GM12891 (cell line): ENCODE measurements at regions not wholly inside any gene's neighbourhood (a gene's known extent, or its start where the extent isn't known, plus 50 kb on each side); places are given as distances from the start of the nearest gene placed in this dataset.
"Not testable (repeated sequence)": the region's sequence is repeated elsewhere in the genome, so short reads cannot be mapped to it uniquely, and the experiment has no call there.

Experiments used
- DNase-seq: peaks from one replicate; pipeline ENCODE4 v3.0.0; 2011; ENCODE audit warnings: low spot score; ENCODE audit not compliant: insufficient read length
- FAIRE-seq: peaks from 2 replicates; lab custom pipeline; 2011; peaks lifted over from hg19 to GRCh38; lab: Jason Lieb, UNC
- PAX5 ChIP-seq: IDR thresholded peaks from 2 replicates; pipeline ENCODE4 v1.6.1; 2011; ENCODE audit warnings: low read length, moderate library complexity, mild to moderate bottlenecking; ENCODE audit not compliant: insufficient read depth, severe bottlenecking
- POLR2A ChIP-seq: IDR thresholded peaks from 2 replicates; pipeline ENCODE4 v1.6.1; 2011; ENCODE audit warnings: low read depth, low read length, control low read depth
- POLR2AphosphoS5 ChIP-seq: IDR thresholded peaks from 2 replicates; pipeline ENCODE4 v1.6.1; 2011; ENCODE audit warnings: low read depth, low read length, control low read depth
- POU2F2 ChIP-seq: IDR thresholded peaks from 2 replicates; pipeline ENCODE4 v1.6.1; 2011; ENCODE audit warnings: low read depth, mild to moderate bottlenecking, control low read depth, low read length, moderate library complexity
- SPI1 ChIP-seq: IDR thresholded peaks from 2 replicates; pipeline ENCODE4 v1.6.1; 2011; ENCODE audit warnings: low read depth, low read length, control low read depth
- TAF1 ChIP-seq: IDR thresholded peaks from 2 replicates; pipeline ENCODE4 v1.6.1; 2011; ENCODE audit warnings: low read depth, low read length, control low read depth

DNA sequence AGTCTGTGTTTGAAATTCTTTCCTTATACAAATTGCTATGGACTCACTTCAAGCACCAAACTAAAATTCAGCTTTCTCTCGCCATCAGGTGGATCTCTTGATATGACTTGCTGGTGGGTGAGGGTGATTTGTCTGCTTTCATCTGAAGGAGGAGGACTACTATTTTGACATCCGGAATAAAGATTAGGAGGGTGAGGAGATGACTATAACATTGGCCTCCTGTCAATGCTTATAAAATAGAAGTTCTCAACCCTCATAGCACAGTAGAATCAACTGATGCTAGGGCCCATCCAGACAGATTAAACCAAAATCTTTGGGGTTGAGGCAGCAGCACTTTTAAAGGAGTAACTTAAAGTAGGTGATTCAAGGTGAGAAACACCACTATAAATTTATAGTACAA lies 120.4 kb upstream of the DNAJC10 start:
- DNase-seq (no peak), FAIRE-seq (no peak)
- no peak for TF ChIP-seq POU2F2
- no peak for TF ChIP-seq POLR2AphosphoS5
- TF ChIP-seq PAX5 = no peak
- no peak for TF ChIP-seq SPI1
- TF ChIP-seq TAF1 = no peak
- TF ChIP-seq POLR2A = no peak

DNA sequence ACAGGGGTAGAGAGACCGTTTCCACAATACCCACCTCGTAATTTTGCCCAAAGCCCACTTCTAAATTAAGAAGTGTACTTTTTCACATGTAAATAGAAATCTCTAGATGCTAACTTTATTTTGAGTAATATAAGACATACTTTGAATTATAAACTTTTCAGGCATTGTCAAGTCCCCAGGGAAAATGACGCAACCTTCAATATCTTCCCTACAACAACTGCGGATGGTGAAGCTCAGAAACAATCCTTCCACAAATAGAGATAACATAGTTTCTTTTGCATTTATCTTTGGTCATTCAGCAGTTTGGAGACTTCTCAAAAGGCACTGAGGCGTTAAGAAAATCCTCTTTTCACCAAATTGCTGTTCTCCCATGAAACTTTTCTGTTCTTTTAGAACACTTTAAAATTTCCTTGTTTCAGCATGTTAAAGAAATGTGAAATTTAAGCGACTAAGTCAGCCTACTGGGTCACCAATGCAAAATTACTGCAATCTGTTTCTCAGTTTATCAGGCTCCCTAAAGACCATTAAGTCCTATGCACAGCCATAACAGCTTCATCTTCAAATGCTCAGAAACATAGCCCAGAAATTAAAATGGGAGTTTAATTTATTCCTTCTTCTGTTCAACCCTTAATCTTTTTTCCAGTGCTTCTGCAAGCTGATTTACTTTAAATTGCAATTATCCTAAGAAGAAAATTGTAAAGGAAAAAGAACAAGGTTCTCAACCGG lies 118.3 kb upstream of the DNAJC10 start:
- FAIRE-seq = no peak
- TF ChIP-seq POU2F2 = no peak
- no peak for TF ChIP-seq POLR2A
- TF ChIP-seq POLR2AphosphoS5 = no peak
- no peak for TF ChIP-seq TAF1
- TF ChIP-seq PAX5 = no peak
- no peak for TF ChIP-seq SPI1
- no peak for DNase-seq

DNA sequence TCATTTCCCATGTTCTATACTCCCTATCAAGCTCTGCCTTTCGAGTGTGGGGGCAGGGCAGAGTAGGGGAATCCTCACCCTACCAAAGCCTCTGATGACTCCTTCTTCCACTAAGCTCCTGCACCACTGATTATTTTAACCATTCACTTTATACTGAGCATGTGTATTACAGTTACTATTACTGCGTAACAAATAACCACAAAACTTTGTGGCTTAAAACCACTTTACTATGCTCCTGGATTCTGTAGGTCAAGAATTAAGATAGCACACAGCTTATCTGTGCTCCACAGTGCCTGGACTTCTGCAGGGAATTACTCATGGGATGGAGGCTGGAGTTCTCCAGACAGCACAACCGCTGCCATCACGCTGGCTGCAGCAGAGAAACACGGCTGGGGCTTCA lies 117.4 kb upstream of the DNAJC10 start:
- FAIRE-seq = no peak
- TF ChIP-seq PAX5 = no peak
- TF ChIP-seq SPI1 = no peak
- TF ChIP-seq TAF1 = no peak
- TF ChIP-seq POLR2AphosphoS5 = no peak
- TF ChIP-seq POLR2A = no peak
- TF ChIP-seq POU2F2 = no peak
- DNase-seq = no peak

DNA sequence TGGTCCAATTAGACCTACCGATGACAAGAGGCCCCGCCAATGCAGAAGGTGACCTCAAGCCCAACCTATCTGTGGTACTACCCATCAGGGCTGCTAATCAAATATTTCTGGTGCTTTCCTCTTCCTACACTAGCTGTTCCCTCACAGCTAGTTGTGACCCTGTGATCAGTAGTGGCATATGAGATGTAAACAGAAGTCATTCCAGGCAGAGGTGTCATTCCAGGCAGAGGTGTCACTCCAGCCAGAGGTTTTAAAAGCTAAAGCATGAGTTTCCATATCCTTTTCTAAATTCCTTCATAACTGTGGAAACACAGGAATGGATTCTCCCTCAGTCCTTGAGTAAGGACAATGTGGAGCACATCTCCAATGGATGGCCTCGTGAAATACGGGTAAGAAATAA lies 110.9 kb upstream of the DNAJC10 start:
- no peak for DNase-seq
- TF ChIP-seq SPI1 = no peak
- FAIRE-seq = no peak

DNA sequence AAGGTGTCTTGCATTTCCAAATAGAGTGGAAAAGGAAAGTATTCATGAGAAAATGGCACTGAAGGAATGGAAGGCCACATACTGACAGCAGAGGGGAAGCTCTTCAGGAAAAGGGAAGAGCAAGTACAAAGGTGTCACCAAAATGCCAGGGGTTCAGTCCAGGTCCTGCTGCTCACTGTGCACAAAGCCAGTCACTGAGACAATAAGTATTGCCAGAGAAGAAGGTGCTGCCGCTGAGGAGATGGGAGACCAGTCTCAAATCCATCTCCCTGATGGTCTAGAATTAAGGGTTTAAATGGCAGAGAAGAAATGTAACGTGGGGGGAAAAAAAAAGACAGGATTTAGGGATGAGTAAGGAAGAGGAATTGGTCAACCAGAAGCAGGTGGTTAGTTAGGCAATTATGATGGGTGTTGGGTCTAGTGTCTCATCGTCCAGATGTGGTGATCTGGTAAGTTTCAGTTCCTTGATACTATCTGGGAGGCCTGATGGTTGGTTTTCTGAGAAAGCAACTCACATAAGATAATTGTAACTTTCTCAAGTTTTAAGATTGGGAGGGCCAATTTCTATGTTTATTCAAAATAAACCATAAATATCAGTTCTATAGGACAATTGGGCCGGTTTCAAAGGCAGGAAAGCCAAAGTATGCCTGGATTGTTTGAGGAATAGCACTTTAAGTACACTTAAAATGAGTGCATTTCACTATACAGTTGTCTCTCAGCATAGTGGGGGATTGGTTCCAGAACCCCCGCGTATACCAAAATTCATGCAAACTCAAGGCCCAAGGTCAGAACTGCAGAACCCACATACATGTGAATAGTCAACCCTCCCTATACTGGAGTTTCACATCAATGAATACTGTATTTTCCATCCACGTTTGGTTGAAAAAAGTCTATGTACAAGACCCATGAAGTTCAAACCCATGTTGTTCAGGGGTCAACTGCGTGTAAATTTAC lies 109.1 kb upstream of the DNAJC10 start:
- DNase-seq = no peak
- FAIRE-seq = peak; percentile 54
- TF ChIP-seq POLR2A (no peak), TAF1 (no peak), SPI1 (peak; percentile 88), POU2F2 (no peak), PAX5 (no peak), POLR2AphosphoS5 (no peak)

DNA sequence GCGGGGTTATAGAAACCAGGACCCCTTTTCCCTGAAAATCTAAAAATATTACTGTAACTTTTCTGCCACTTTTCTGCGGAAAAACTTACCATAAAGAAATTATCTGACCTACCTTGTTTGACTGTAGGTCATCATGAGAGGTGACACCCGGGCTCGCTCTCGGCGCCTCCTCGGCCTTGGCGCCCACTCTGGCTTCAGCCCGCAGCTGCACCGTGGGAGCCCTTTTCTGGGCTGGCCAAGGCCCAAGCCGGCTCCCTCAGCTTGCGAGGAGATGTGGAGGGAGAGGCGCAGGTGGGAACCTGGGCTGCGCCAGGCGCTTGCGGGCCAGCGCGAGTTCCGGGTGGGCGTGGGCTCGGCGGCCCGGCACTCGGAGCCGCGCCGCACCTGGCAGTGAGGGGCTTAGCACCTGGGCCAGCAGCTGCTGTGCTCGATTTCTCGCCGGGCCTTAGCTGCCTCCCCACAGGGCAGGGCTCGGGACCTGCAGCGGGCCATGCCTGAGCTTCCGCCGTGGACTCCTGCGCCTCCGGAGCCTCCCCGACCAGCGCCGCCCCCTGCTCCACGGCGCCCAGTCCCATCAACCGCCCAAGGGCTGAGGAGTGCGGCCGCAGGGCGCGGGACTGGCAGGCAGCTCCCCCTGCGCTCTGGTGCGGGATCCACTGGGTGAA lies 107.7 kb upstream of the DNAJC10 start:
- FAIRE-seq = no peak
- no peak for TF ChIP-seq POU2F2
- no peak for DNase-seq

DNA sequence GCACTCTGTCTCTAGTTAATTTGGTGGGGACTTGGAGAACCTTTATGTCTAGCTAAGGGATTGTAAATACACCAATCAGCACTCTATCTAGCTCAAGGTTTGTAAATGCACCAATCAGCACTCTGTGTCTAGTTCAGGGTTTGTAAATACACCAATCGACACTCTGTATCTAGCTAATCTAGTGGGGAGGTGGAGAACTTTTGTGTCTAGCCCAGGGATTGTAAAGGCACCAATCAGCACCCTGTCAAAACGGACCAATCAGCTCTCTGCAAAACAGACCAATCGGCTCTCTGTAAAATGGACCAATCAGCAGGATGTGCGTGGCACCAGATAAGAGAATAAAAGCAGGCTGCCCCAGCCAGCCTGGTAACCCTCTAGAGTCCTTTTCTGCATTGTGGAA lies 107.1 kb upstream of the DNAJC10 start:
- DNase-seq, FAIRE-seq: not testable (repeated sequence)

DNA sequence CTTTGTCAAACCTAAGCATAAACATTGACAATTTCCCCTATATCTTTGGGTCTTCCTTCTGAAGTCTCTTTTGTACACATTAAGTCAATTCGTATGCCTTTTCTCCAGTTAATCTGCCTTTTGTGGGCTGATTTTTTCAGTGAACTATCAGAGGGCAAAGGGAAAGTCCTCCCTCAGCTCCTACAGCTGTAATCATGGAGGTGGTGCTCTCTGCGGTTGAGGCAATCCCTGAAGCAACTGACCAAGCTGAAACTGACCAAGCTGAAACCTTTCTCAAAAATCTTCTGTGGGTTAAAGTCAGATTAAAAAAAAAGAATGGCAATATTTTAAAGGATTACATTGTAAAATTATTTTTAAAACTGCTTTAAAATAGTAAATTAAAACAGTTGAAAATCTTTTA lies 105.8 kb upstream of the DNAJC10 start:
- DNase-seq (no peak), FAIRE-seq (no peak)
- TF ChIP-seq POLR2AphosphoS5 = no peak
- TF ChIP-seq SPI1 = no peak
- TF ChIP-seq POU2F2 = no peak
- TF ChIP-seq POLR2A = no peak
- TF ChIP-seq TAF1 = no peak
- no peak for TF ChIP-seq PAX5

DNA sequence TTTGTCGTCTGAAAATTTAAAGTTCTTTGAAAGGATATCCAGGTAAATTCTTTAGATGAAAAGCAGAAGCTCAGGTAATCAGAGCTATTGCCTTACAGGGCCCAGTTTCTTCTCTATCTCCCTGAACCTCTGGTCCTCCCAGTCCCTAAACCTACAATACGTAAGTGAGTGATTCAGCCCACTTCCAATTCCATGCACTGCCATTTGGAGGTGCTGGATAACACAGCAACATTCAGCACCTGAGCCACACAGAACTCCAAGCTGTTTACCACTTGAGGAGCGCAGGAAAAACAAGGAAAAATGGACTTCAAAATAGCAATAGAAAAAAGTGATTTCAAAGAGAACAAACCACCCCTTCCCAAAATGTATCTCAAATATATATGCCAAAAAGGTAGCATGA lies 105.0 kb upstream of the DNAJC10 start:
- DNase-seq (no peak), FAIRE-seq (no peak)
- TF ChIP-seq POLR2AphosphoS5 = no peak
- TF ChIP-seq POU2F2 = no peak
- no peak for TF ChIP-seq TAF1
- TF ChIP-seq PAX5 = no peak
- TF ChIP-seq POLR2A = no peak
- no peak for TF ChIP-seq SPI1

DNA sequence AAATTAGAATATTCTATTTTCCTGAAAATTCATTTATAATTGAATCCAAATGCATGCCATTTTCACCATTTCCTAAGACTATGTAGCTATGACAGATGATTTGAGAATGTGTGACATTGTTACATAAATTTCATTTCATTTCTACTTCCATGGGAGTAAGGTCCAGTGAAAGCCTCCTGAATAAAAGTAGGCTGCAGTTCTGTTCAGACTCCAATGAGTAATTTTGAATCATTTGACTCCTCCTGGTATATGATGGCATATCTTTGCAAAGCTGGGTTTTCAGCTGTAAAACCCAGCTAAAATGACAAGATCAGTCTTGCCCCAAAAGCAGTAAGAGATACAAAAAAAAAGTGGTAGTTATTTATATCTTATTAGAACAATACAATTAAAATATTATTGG lies 101.0 kb upstream of the DNAJC10 start:
- DNase-seq = no peak
- no peak for TF ChIP-seq PAX5
- TF ChIP-seq SPI1 = no peak
- no peak for TF ChIP-seq TAF1
- TF ChIP-seq POLR2AphosphoS5 = no peak
- TF ChIP-seq POLR2A = no peak
- no peak for TF ChIP-seq POU2F2
- no peak for FAIRE-seq
